HepG2 (cell line): ENCODE measurements at regions not wholly inside any gene's neighbourhood (a gene's known extent, or its start where the extent isn't known, plus 50 kb on each side); places are given as distances from the start of the nearest gene placed in this dataset.

Experiments used
- EHMT2 ChIP-seq: fragments of 200-600 bp; sonication (generic); IDR thresholded peaks from 2 replicates; pipeline ENCODE4 v1.7.0; 2017; ENCODE audit warnings: antibody characterized with exemption, low read depth, low read length, borderline replicate concordance
- GTF3A ChIP-seq: sonication (generic); formaldehyde crosslinking; conservative IDR thresholded peaks from 2 replicates; pipeline ENCODE4 v1.4.0; 2020; ENCODE audit warnings: mild to moderate bottlenecking, missing genetic modification reagents
- HDAC1 ChIP-seq: sonication (generic); formaldehyde crosslinking; IDR thresholded peaks from 2 replicates; pipeline ENCODE4 v1.5.1; 2020; ENCODE audit warnings: mild to moderate bottlenecking, missing genetic modification reagents
- HNRNPLL ChIP-seq: fragments of 200-400 bp; formaldehyde crosslinking; IDR thresholded peaks from 2 replicates; pipeline ENCODE4 v1.6.1; 2017; ENCODE audit warnings: mild to moderate bottlenecking, low read depth, low read length; ENCODE audit not compliant: poor library complexity, severe bottlenecking
- KMT2A ChIP-seq: sonication (generic); formaldehyde crosslinking; IDR thresholded peaks from 2 replicates; pipeline ENCODE4 v1.4.0; 2020; ENCODE audit warnings: missing genetic modification reagents
- MED1 ChIP-seq: sonication (generic); formaldehyde crosslinking; IDR thresholded peaks from 2 replicates; pipeline ENCODE4 v1.4.0; 2020; ENCODE audit warnings: missing genetic modification reagents
- MIER3 ChIP-seq: IDR thresholded peaks from 2 replicates; pipeline ENCODE4 v1.6.1; 2016; ENCODE audit warnings: missing compliant biosample characterization, borderline replicate concordance
- MLX ChIP-seq: IDR thresholded peaks from 2 replicates; pipeline ENCODE4 v1.6.1; 2016
- MTA1 ChIP-seq: sonication (generic); formaldehyde crosslinking; IDR thresholded peaks from 2 replicates; pipeline ENCODE4 v1.4.0; 2020; ENCODE audit warnings: missing genetic modification reagents, mild to moderate bottlenecking, borderline replicate concordance
- MXD3 ChIP-seq: IDR thresholded peaks from 2 replicates; pipeline ENCODE4 v1.6.1; 2016; ENCODE audit warnings: mild to moderate bottlenecking, missing biosample characterization, missing genetic modification reagents
- MXD4 ChIP-seq: IDR thresholded peaks from 2 replicates; pipeline ENCODE4 v1.6.1; 2016; ENCODE audit warnings: mild to moderate bottlenecking, missing biosample characterization, missing genetic modification reagents
- PHF8 ChIP-seq: sonication (generic); formaldehyde crosslinking; IDR thresholded peaks from 2 replicates; pipeline ENCODE4 v1.5.0; 2020; ENCODE audit warnings: missing genetic modification reagents
- RAD21 ChIP-seq: fragments of 450-650 bp; formaldehyde crosslinking; IDR thresholded peaks from 2 replicates; pipeline ENCODE4 v1.5.0; 2020; ENCODE audit warnings: mild to moderate bottlenecking
- SKI ChIP-seq: fragments of 450-650 bp; IDR thresholded peaks from one replicate; pipeline ENCODE4 v1.6.1; 2018; ENCODE audit warnings: mild to moderate bottlenecking; ENCODE audit not compliant: partially characterized antibody
- SKIL ChIP-seq: sonication (generic); formaldehyde crosslinking; IDR thresholded peaks from 2 replicates; pipeline ENCODE4 v1.8.0; 2022; ENCODE audit warnings: missing genetic modification reagents, mild to moderate bottlenecking, moderate library complexity, borderline replicate concordance
- ZNF225 ChIP-seq: sonication (generic); formaldehyde crosslinking; IDR thresholded peaks from 2 replicates; pipeline ENCODE4 v1.4.0; 2020; ENCODE audit warnings: mild to moderate bottlenecking, missing genetic modification reagents
- ZNF276 ChIP-seq: sonication (generic); formaldehyde crosslinking; IDR thresholded peaks from 2 replicates; pipeline ENCODE4 v1.4.0; 2020; ENCODE audit warnings: mild to moderate bottlenecking, low read depth, missing genetic modification reagents
- ZNF382 ChIP-seq: sonication (generic); formaldehyde crosslinking; IDR thresholded peaks from 2 replicates; pipeline ENCODE4 v1.5.0; 2020; ENCODE audit warnings: missing genetic modification reagents, mild to moderate bottlenecking, borderline replicate concordance
- ZNF549 ChIP-seq: sonication (generic); formaldehyde crosslinking; IDR thresholded peaks from 2 replicates; pipeline ENCODE4 v1.5.0; 2020; ENCODE audit warnings: missing genetic modification reagents
- ZNF557 ChIP-seq: sonication (generic); formaldehyde crosslinking; IDR thresholded peaks from 2 replicates; pipeline ENCODE4 v1.4.0; 2020; ENCODE audit warnings: missing genetic modification reagents
- ZNF740 ChIP-seq: sonication (generic); formaldehyde crosslinking; IDR thresholded peaks from 2 replicates; pipeline ENCODE4 v1.4.0; 2020; ENCODE audit warnings: missing genetic modification reagents
- ZNF761 ChIP-seq: sonication (generic); formaldehyde crosslinking; conservative IDR thresholded peaks from 2 replicates; pipeline ENCODE4 v1.4.0; 2020; ENCODE audit warnings: mild to moderate bottlenecking, missing genetic modification reagents
- ZNF780A ChIP-seq: sonication (generic); formaldehyde crosslinking; IDR thresholded peaks from 2 replicates; pipeline ENCODE4 v1.8.0; 2022; ENCODE audit warnings: mild to moderate bottlenecking, missing genetic modification reagents, moderate library complexity
- ZSCAN9 ChIP-seq: IDR thresholded peaks from 2 replicates; pipeline ENCODE4 v1.6.1; 2016; ENCODE audit warnings: borderline replicate concordance

GRCh38 chr9:70470050-70471015 is 55.9 kb upstream of the KLF9 start (continued):
- TF ChIP-seq MXD3 (no peak; the same call in 1 of the 2 replicates), MTA1 (CRISPR knock-in tag) (no peak), RAD21 (CRISPR knock-in tag) (peak; percentile 39; the same call in 1 of the 2 replicates), ZNF549 (no peak), MXD4 (CRISPR knock-in tag) (peak; percentile 49; the same call in 1 of the 2 replicates), ZNF740 (CRISPR knock-in tag) (no peak), ZNF382 (no peak), ZNF780A (CRISPR knock-in tag) (peak; percentile 90), MED1 (CRISPR knock-in tag) (peak; percentile 96), HDAC1 (CRISPR knock-in tag) (peak; percentile 87), ZNF761 (CRISPR knock-in tag) (no peak), ZSCAN9 (CRISPR knock-in tag) (peak; percentile 88), KMT2A (CRISPR knock-in tag) (0 out of 2 replicates have a peak, but pooled peaks have one; percentile 24), PHF8 (CRISPR knock-in tag) (no peak; the same call in 1 of the 2 replicates), SKI (peak; percentile 87), ZNF225 (CRISPR knock-in tag) (no peak), ZNF276 (CRISPR knock-in tag) (no peak), ZNF557 (CRISPR knock-in tag) (no peak), HNRNPLL (no peak), MIER3 (CRISPR knock-in tag) (peak; percentile 94; the same call in 1 of the 2 replicates), EHMT2 (peak; percentile 75; the same call in 1 of the 2 replicates), GTF3A (no peak), SKIL (CRISPR knock-in tag) (peak; percentile 93), MLX (CRISPR knock-in tag) (peak; percentile 100)
